GM12891 (cell line): ENCODE measurements at regions not wholly inside any gene's neighbourhood (a gene's known extent, or its start where the extent isn't known, plus 50 kb on each side); places are given as distances from the start of the nearest gene placed in this dataset.

Source experiments
- DNase-seq: peaks from one replicate; pipeline ENCODE4 v3.0.0; 2011; ENCODE audit warnings: low spot score; ENCODE audit not compliant: insufficient read length
- FAIRE-seq: peaks from 2 replicates; lab custom pipeline; 2011; peaks lifted over from hg19 to GRCh38; lab: Jason Lieb, UNC
- PAX5 ChIP-seq: IDR thresholded peaks from 2 replicates; pipeline ENCODE4 v1.6.1; 2011; ENCODE audit warnings: low read length, moderate library complexity, mild to moderate bottlenecking; ENCODE audit not compliant: insufficient read depth, severe bottlenecking
- POLR2A ChIP-seq: IDR thresholded peaks from 2 replicates; pipeline ENCODE4 v1.6.1; 2011; ENCODE audit warnings: low read depth, low read length, control low read depth
- POLR2AphosphoS5 ChIP-seq: IDR thresholded peaks from 2 replicates; pipeline ENCODE4 v1.6.1; 2011; ENCODE audit warnings: low read depth, low read length, control low read depth
- POU2F2 ChIP-seq: IDR thresholded peaks from 2 replicates; pipeline ENCODE4 v1.6.1; 2011; ENCODE audit warnings: low read depth, mild to moderate bottlenecking, control low read depth, low read length, moderate library complexity
- SPI1 ChIP-seq: IDR thresholded peaks from 2 replicates; pipeline ENCODE4 v1.6.1; 2011; ENCODE audit warnings: low read depth, low read length, control low read depth
- TAF1 ChIP-seq: IDR thresholded peaks from 2 replicates; pipeline ENCODE4 v1.6.1; 2011; ENCODE audit warnings: low read depth, low read length, control low read depth

- no peak for TF ChIP-seq POLR2A
- no peak for TF ChIP-seq POU2F2
- no peak for TF ChIP-seq POLR2AphosphoS5
- no peak for TF ChIP-seq TAF1
- no peak for TF ChIP-seq PAX5
- no peak for TF ChIP-seq SPI1
- DNase-seq, result no peak
- no peak for FAIRE-seq
Measured at GRCh38 chr12:115680967-115681366, 596.5 kb downstream of the MED13L start.

GRCh38 chr12:115672506-115673080, 604.9 kb downstream of the MED13L start:
- no peak for TF ChIP-seq POLR2A
- TF ChIP-seq PAX5, result no peak
- TF ChIP-seq SPI1, result no peak
- no peak for TF ChIP-seq TAF1
- no peak for TF ChIP-seq POU2F2
- no peak for TF ChIP-seq POLR2AphosphoS5
- DNase-seq, result no peak
- no peak for FAIRE-seq

DNA sequence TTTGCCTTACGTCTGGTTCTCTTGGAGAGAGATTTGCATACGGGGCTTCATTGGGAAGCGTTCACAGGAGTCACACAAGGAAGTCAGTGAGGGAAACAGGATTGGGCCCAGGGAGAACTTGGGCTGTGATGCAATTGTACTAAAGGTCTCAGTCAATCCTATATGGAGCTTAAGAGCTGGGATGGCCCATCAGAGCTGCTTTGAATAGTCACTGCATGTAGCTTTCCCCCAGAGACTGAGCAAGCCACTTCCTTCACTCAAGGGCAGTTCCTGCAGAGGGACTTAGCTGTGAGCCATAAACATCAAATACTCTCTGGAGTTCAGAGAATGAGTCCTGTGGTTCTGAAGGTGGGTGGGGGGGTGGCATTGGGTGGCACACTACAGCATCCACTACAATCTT, 605.4 kb downstream of the MED13L start:
- FAIRE-seq, result no peak
- no peak for DNase-seq
- TF ChIP-seq SPI1 (no peak), POLR2A (no peak), POU2F2 (no peak)

- DNase-seq, result no peak
- TF ChIP-seq PAX5 (no peak), TAF1 (no peak), SPI1 (no peak), POLR2A (no peak), POU2F2 (no peak), POLR2AphosphoS5 (no peak)
- no peak for FAIRE-seq
Measured at GRCh38 chr12:115670869-115671268, 606.6 kb downstream of the MED13L start.

- TF ChIP-seq POLR2A (no peak), PAX5 (no peak), SPI1 (no peak), POLR2AphosphoS5 (no peak), TAF1 (no peak), POU2F2 (no peak)
- no peak for FAIRE-seq
Measured at GRCh38 chr12:115667116-115667515, 610.4 kb downstream of the MED13L start.

DNA sequence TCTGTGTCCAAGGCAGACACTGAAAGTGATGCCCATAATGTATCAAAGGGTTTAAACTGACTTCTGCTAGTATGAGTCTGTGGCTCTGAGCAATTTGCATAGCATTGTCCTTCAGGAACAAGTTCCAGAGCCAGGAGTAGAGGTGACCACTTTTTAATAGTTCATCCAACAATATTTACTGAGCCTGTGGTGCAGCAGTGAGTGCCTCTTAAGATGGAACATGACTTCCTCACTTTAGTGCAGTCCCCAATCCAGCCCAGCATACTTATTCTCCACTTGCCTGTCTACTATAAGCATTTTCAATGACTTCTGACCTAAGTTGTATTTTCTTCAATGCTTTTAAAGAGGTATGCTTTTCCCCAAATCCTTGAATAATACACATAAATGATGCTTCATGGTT, 611.3 kb downstream of the MED13L start:
- DNase-seq (no peak), FAIRE-seq (no peak)
- TF ChIP-seq POLR2A (no peak), POU2F2 (no peak), SPI1 (no peak), TAF1 (no peak), PAX5 (no peak), POLR2AphosphoS5 (no peak)

More at GRCh38 chr12:115667116-115667515, 610.4 kb downstream of the MED13L start:
- DNase-seq, result no peak

DNA sequence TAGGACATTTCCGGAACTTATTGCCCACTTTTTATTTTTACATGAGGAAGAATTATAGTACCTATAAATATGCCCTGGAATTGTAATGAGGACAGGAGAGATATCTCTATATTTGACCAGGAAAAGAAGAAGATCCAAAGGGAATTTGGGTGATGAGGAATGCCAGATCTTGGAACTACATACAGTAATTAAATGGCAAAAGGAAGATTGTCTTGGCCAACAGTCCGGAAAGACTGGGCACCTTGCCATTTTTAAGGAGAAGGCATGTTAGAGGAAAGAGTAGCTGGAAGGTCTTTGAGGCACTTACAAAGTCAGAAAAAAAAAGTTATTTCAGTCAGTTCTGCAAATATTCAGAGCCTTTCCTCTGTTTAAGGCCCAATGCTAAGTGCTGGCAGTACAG, 616.4 kb downstream of the MED13L start:
- TF ChIP-seq TAF1, result no peak
- no peak for FAIRE-seq
- DNase-seq, result no peak

DNA sequence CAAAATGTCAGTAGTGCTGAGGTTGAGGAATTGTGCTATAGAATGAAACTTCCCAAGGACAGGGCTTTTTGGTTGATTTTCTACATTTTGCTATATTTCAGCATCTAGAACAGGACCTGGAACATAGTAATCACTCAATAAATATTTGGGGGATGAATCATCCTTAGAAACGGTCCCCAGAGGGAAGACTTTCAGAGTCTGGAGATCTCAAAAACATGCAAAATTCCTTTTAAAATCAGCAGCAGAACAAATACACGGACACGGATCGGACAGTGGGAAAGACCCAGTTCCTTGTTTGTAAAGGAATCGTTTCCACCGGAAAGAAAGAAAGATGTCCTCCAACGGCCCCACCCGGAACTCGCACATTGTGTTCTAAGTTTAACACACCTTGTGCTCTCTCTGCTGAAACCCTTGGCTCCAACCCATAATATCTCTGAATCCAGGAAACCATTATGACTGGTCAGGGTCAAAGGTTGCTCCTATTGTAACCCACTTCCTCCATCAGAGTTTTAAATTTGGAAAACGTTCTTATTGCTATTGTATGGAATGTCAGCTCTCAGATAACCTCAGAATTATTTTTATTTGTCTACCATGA, 617.2 kb downstream of the MED13L start:
- no peak for DNase-seq

GRCh38 chr12:115659422-115659821, 618.1 kb downstream of the MED13L start:
- DNase-seq (no peak), FAIRE-seq (no peak)
- TF ChIP-seq PAX5 (no peak), POLR2AphosphoS5 (no peak), TAF1 (no peak), SPI1 (no peak), POU2F2 (no peak)

More for the DNA sequence above, 617.2 kb downstream of the MED13L start:
- TF ChIP-seq SPI1 (no peak), POLR2A (no peak), TAF1 (no peak), POLR2AphosphoS5 (no peak)
- no peak for FAIRE-seq

- no peak for FAIRE-seq
- DNase-seq, result no peak
- no peak for TF ChIP-seq PAX5
- no peak for TF ChIP-seq POLR2A
- TF ChIP-seq TAF1, result no peak
- TF ChIP-seq SPI1, result no peak
- no peak for TF ChIP-seq POU2F2
- TF ChIP-seq POLR2AphosphoS5, result no peak
Measured at GRCh38 chr12:115657081-115658013, 620.1 kb downstream of the MED13L start.
